HG02759 (cell line): ENCODE measurements at regions not wholly inside any gene's neighbourhood (a gene's known extent, or its start where the extent isn't known, plus 50 kb on each side); places are given as distances from the start of the nearest gene placed in this dataset.

Source experiments
- ATAC-seq: cut with Tn5 transposase; IDR thresholded peaks from one replicate; pipeline ENCODE4 v1.9.1; 2021; ENCODE audit warnings: mild to moderate bottlenecking, moderate library complexity; ENCODE audit not compliant: unreplicated experiment

DNA sequence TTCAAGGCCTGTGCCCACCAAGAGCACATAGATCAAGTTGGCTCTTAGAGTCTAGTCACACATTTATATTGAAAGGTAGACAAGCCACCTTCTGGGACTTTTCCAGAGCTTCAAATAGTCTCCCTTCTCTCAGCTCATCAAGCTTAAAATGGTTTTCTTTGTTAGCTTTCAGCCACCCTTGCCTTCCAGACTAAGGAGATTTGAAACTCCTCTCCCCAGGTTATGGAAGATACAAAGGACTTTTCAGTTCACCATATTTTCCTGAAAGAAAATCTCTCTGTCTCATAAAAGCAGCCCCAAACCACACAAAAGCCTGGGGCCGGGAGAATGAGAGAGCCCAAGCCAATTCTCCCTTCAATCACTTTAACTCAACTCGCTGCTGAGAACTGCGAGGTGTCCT lies 134.1 kb downstream of the ZC3H11B start:
- ATAC-seq, result no peak

DNA sequence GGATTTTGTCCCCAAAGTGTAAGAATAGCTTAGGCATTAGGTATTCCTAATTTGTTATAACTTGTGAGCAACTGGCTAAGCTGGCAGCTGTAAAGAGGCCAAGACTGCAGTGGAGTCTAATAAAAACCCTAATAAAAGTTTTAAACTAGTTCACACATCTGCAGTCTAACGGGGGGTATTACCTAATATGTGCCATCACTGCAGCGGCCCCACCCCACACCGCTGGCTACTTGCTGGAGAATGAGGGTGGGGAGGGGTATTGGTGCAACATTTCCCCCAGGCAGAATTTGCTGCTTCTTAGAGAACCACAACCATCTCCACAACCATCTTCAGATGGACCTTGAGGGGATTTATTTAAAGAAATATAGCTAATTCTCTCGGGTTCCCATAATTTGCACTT lies 135.0 kb downstream of the ZC3H11B start:
- ATAC-seq, result no peak

- ATAC-seq, result peak; percentile 31
These were observed 136.2 kb downstream of the ZC3H11B start for GRCh38 chr1:219476716-219477115.

GRCh38 chr1:219476116-219476515 lies 136.8 kb downstream of the ZC3H11B start:
- peak; percentile 80 for ATAC-seq

GRCh38 chr1:219472596-219472995 lies 140.3 kb downstream of the ZC3H11B start:
- peak; percentile 33 for ATAC-seq

DNA sequence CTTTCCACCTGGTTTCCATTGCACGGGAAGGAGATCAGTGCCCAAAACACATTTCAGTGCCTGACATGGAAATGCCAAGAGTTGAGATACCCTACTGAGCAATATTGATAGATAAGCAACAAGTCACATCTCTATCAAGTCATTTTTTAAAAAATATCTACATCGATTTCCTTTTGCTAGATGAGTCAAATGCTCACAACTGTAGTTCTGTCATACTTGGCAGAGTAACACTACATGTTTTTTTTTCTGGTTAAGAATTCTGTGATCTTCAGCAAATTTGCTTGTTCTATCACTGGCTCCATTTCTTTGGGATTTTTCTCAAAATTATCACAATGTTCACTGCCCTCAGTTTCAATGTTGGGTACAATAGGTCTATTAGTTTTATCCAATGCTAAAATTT lies 145.4 kb downstream of the ZC3H11B start:
- ATAC-seq, result no peak

GRCh38 chr1:219466766-219467165 lies 146.1 kb downstream of the ZC3H11B start:
- no peak for ATAC-seq

GRCh38 chr1:219465212-219466093 lies 147.5 kb downstream of the ZC3H11B start:
- peak; percentile 56 for ATAC-seq

GRCh38 chr1:219463636-219464035 lies 149.3 kb downstream of the ZC3H11B start:
- no peak for ATAC-seq

DNA sequence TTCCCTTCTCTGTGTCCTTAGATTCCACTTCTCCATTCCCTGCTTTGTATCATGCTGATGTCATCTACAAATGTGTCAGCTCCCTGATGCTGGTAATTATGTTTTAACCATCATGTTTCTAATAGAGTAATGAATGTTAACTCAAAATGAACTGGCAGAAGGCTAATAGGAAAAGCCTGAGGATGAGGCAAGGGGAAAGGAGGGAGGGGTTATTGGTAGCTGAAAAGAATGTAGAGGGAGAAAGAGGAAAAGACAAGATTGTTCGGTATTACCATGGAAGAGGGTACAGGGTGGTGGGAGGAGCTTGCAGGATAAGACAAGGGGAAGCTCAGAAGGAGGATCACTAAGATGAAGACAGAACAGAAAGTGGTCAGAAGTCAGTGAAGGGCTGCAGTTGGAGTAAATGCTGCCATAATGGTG lies 150.9 kb downstream of the ZC3H11B start:
- ATAC-seq, result no peak

GRCh38 chr1:219460896-219461815 lies 151.7 kb downstream of the ZC3H11B start:
- peak; percentile 68 for ATAC-seq

DNA sequence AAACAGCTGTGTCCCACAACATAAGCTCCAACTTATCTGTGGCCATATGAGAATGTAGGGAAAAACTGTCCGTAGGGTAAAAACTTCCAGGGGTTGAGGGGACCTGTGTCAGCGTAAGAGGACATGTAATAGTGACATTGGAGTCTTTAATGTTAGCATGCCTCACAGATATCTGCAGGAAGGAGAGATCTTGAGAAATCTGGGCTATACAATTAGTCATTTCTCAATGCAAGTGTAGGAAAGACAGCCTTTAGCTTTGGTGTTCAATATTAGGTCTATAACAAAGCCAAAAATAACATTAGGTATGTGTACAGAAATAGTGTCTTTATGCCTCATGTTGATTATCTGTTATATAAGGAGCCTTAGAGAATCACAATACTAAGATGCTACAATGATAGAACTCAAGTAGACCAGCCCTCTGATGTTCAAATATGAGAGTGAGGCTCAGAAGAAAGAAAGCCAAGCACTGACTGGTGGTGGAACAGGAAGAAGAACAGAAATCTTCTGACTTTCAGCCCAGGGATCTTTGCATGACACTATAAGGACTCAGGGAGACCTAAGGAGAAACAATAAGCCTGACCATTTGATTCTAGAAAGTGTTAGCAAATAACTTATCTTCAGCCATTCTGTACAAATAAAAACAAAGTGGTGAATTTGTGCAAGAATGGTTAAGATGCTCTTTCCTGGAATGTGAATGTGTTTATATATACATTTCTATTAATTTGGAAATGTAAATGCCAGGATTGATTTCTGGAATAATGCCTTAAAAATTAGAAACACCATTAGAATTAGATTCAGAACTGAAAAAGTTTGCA lies 152.6 kb downstream of the ZC3H11B start:
- ATAC-seq, result peak; percentile 19

DNA sequence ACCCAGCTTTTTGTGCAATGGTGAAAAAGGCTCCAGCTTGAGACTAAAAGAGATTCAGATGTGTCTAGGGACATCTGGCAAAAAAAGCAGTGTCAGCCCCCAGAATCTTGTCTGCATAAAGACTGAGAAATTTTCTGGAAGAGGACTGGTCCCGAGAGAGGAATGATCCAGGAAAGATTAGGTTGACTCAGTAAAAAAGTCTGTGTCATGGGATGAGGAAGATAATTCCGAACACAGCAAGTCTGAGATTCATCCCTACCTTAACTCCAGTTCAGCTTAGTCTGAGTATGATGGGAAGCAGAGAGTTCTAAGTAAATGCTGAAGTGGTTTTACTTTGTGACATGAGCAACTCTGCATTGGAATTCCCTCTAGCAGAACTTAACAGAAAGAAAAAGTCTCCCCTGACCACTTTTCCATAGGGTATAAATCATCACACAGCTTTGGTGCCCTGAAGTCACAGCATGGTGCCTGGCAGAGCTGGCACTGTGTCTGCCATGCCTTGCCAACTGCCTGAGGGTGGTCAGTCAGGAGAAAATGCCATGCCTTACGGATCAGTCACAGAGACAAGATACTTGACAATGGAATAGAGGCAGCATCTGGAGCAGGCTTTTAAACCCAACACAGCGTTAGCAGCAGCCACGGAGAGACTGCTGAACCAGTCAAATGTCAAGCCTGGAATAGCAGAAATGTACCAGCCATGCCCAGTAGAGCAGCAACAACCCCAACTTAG lies 153.4 kb downstream of the ZC3H11B start:
- no peak for ATAC-seq

DNA sequence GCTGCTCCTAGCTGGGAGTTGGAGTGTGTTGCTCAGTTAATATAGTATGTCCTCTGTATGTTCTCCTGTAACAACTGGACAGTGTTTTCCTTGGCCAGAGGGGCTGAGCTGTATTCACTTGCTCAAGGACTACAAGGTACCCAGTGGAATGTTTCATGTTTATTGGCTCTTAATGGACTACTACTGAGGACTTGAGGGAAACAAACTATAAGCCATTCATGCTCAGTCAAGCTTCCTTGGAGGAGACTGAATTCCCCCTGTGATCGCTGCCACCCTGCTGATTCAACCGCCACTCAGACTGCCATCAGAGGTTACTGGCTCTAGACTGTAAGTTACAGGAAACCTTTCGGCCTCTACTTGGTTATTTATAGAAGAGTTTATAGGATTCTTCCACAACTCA lies 166.6 kb downstream of the ZC3H11B start:
- no peak for ATAC-seq

GRCh38 chr1:219445864-219446263 lies 167.0 kb downstream of the ZC3H11B start:
- no peak for ATAC-seq

GRCh38 chr1:219444474-219444873 lies 168.4 kb downstream of the ZC3H11B start:
- no peak for ATAC-seq

DNA sequence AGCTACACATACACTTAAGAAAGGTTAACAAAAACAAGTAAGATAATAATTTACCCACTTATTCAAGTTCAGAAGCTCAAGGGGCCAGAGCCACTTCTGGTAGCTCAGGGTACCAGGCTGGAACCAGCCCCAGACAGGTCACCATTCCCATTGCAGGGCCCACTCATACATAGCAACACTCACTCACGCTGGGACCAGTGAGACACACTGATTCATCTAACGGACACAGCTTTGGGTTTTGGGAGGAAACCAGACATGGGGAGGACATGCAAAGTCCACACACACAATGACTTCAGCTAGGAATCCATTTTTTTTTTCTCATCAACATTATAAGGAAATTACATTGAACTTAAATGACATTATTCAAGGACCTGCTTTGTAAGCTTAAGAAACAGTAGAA lies 169.1 kb downstream of the ZC3H11B start:
- no peak for ATAC-seq

DNA sequence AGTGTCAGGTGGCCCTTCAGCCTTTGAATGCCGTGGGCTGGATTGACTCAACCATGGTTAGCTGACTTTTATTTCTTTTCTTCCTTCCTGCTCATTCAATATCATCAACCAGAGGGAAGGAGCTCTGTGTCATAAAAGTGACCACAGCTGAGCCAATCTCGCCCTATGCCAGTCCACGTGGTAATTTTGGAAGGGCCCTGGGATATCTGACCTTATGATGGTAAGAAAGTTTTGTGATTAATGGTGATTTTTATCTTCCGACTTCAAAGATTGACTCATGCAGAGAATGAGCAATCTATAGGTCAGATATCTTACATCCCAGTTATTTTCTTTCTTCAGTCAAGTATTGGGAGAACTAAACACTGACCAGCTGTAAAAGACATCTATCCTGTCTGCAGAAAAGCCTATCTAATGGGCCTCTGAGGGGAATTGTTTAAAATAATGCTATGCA lies 170.3 kb downstream of the ZC3H11B start:
- ATAC-seq, result no peak

- ATAC-seq, result no peak
These were observed 171.0 kb downstream of the ZC3H11B start for GRCh38 chr1:219441884-219442283.

GRCh38 chr1:219439376-219439775 lies 173.5 kb downstream of the ZC3H11B start:
- ATAC-seq, result no peak
